ENCODE measurements at regions not wholly inside any gene's neighbourhood (a gene's known extent, or its start where the extent isn't known, plus 50 kb on each side); places are given as distances from the start of the nearest gene placed in this dataset.

DNA sequence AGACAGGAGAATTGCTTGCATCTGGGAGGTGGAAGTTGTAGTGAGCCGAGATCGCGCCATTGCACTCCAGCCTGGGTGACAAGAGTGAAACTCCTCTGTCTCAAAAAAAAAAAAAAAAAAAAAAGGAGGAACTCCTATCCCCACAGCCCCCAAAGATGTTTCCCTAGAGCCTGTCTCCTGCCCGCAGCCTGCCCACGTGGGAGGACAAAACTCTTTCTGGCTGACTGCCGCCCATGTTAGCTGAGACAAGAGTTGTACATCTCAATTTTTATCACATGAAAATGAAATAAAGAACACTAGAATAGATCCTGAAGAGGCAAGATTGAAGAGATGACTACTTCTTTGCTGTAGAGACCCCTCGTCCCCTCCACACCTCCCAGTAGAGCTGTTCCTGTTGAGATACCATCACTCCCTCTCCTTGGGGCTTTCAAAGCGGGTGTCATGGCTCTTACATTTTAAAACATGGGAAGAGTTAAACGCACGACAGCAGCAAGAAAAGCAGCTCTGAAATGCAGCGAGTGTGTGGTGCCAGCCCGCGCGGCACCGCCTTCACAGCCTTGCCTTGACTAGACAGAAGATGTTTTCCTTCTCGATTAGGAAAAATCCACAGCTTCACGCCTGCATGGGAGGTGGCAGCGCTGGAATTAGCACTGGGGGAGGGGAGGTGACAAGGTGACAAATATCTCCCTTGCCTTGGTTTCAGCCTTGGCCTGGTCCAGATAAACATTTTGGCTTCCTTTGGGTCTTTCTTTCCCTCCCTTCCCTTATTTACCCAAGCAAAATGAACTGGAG is 253.4 kb upstream of the CSF3R start:
- WGBS (ENCODE audit: insufficient coverage): 45% methylated on average over 18 of the region's 18 CpGs

DNA sequence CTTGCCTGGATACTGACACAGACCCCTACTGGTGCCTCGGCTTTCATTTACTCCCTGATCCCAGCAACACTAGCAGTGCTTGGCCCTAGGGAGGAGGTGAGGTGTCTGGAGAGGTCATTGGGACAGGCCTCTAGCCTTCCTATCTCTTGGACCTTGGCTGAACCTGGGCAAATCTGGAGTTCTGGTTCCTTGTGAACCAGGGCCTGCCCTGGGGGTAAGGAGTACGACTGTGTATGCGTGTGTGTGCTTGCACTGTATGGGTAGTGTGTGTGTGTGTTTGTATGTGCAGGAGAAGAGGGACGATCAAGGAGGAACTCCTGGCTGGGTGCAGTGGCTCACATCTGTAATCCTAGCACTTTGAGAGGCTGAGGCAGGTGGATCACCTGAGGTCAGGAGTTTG is 252.7 kb upstream of the CSF3R start:
- Histone ChIP-seq H3K9me3 (ENCODE audit: control insufficient read depth, insufficient read depth, low read length) (no peaks in the 10 kb centered on the region), H3K27ac (ENCODE audit: low read length) (no peak overlapping the region), H3K36me3 (ENCODE audit: control insufficient read depth, insufficient read depth, low read length) (no peaks in the 10 kb centered on the region), H3K4me1 (ENCODE audit: control insufficient read depth, insufficient read depth, low read length) (no peaks in the 10 kb centered on the region), H3K4me3 (ENCODE audit: low read length) (no peak overlapping the region), H3K27me3 (ENCODE audit: control insufficient read depth, insufficient read depth, low read length) (no peaks in the 10 kb centered on the region)
- no peak for DNase-seq
- ATAC-seq: no peak
- WGBS (ENCODE audit: insufficient coverage): 82% methylated on average over 4 of the region's 4 CpGs
- Mint-ChIP-seq H3K27ac (no peak overlapping the region), H3K4me3 (no peak overlapping the region), H3K4me1 (no peaks in the 10 kb centered on the region), H3K27me3 (ENCODE audit: low read depth in 2 of 2) (peaks cover 30 to 42% of the 10 kb centered on the region in 2 donors), H3K36me3 (no peaks in the 10 kb centered on the region), H3K9me3 (no peaks in the 10 kb centered on the region)
- intact Hi-C loops (cut with micrococcal nuclease): no loop called here
- TF ChIP-seq, protein P1, sequence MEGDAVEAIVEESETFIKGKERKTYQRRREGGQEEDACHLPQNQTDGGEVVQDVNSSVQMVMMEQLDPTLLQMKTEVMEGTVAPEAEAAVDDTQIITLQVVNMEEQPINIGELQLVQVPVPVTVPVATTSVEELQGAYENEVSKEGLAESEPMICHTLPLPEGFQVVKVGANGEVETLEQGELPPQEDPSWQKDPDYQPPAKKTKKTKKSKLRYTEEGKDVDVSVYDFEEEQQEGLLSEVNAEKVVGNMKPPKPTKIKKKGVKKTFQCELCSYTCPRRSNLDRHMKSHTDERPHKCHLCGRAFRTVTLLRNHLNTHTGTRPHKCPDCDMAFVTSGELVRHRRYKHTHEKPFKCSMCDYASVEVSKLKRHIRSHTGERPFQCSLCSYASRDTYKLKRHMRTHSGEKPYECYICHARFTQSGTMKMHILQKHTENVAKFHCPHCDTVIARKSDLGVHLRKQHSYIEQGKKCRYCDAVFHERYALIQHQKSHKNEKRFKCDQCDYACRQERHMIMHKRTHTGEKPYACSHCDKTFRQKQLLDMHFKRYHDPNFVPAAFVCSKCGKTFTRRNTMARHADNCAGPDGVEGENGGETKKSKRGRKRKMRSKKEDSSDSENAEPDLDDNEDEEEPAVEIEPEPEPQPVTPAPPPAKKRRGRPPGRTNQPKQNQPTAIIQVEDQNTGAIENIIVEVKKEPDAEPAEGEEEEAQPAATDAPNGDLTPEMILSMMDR (IDR thresholded peaks at IDR 0.05): no peak

More for the DNA sequence above, 253.4 kb upstream of the CSF3R start:
- Histone ChIP-seq H3K27me3 (ENCODE audit: control insufficient read depth, insufficient read depth, low read length) (no peaks in the 10 kb centered on the region), H3K27ac (ENCODE audit: low read length) (no peak overlapping the region), H3K9me3 (ENCODE audit: control insufficient read depth, insufficient read depth, low read length) (no peaks in the 10 kb centered on the region), H3K4me1 (ENCODE audit: control insufficient read depth, insufficient read depth, low read length) (no peaks in the 10 kb centered on the region), H3K36me3 (ENCODE audit: control insufficient read depth, insufficient read depth, low read length) (no peaks in the 10 kb centered on the region), H3K4me3 (ENCODE audit: low read length) (no peak overlapping the region)
- no peak overlapping the region for H3K4me3 Mint-ChIP-seq
- intact Hi-C loops (cut with micrococcal nuclease): no loop called here
- no peaks in the 10 kb centered on the region for H3K4me1 Mint-ChIP-seq
- H3K27me3 Mint-ChIP-seq (ENCODE audit: low read depth in 2 of 2): peaks cover 32 to 42% of the 10 kb centered on the region in 2 donors
- TF ChIP-seq, protein P1 (IDR thresholded peaks at IDR 0.05): no peak
- ATAC-seq: no peak
- no peaks in the 10 kb centered on the region for H3K36me3 Mint-ChIP-seq
- peaks cover 0 to 2% of the 10 kb centered on the region in 2 donors for H3K9me3 Mint-ChIP-seq
- H3K27ac Mint-ChIP-seq: no peak overlapping the region
- no peak for DNase-seq

DNA sequence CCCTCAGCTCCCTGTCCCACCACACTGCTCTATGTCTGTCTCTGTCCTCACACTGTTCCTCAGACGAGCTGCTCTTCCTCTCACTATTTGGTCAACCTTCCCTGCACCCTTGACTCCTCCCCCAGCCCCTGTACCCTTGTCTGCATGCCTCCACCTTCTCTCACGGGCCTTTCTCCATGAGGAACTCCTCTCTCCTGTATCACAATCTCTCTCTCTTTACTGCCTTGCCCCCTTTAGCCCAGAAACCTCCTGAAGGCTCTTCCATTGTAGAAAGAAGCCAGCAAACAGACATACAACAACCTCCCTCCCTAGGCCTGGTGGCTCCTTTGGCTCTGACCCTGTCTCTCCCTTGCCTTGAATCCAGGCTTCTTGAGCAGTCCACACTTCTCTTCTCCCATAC is 251.6 kb upstream of the CSF3R start:
- Histone ChIP-seq H3K4me3 (ENCODE audit: low read length) (no peak overlapping the region), H3K27me3 (ENCODE audit: control insufficient read depth, insufficient read depth, low read length) (no peaks in the 10 kb centered on the region), H3K9me3 (ENCODE audit: control insufficient read depth, insufficient read depth, low read length) (no peaks in the 10 kb centered on the region), H3K4me1 (ENCODE audit: control insufficient read depth, insufficient read depth, low read length) (no peaks in the 10 kb centered on the region), H3K27ac (ENCODE audit: low read length) (no peak overlapping the region), H3K36me3 (ENCODE audit: control insufficient read depth, insufficient read depth, low read length) (no peaks in the 10 kb centered on the region)
- 55% methylated on average over 2 of the region's 2 CpGs for WGBS (ENCODE audit: insufficient coverage)
- no peak overlapping the region for H3K27ac Mint-ChIP-seq
- H3K4me3 Mint-ChIP-seq: no peak overlapping the region
- H3K27me3 Mint-ChIP-seq (ENCODE audit: low read depth in 2 of 2): peaks cover 30 to 52% of the 10 kb centered on the region in 2 donors
- no peaks in the 10 kb centered on the region for H3K36me3 Mint-ChIP-seq
- no peaks in the 10 kb centered on the region for H3K4me1 Mint-ChIP-seq
- TF ChIP-seq, protein P1 (IDR thresholded peaks at IDR 0.05): no peak
- ATAC-seq: no peak
- intact Hi-C loops (cut with micrococcal nuclease): no loop called here
- DNase-seq: no peak
- H3K9me3 Mint-ChIP-seq: no peaks in the 10 kb centered on the region

DNA sequence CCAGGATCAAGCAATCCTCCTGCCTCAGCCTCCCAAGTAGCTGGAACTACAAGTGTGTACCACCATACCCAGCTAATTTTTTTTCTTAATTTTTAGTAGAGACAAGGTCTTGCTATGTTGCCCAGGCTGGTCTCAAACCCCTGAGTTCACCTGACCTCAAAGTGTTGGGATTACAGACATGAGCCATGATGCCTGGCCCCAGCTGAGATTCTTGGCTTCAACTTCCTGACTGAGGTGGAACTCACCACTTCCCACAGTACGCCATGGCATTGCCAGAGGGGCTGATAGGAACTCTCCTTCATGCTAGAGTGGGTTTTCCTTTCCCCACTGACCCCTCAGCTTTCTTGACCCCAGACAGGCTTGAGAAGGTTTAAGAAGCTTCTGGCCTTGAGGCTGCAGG is 251.0 kb upstream of the CSF3R start:
- intact Hi-C loops (cut with micrococcal nuclease): no loop called here
- ATAC-seq (no peak), DNase-seq (no peak)
- Mint-ChIP-seq H3K4me3 (no peak overlapping the region), H3K9me3 (no peaks in the 10 kb centered on the region), H3K27me3 (ENCODE audit: low read depth in 2 of 2) (peaks cover 33 to 55% of the 10 kb centered on the region in 2 donors), H3K36me3 (no peaks in the 10 kb centered on the region), H3K4me1 (no peaks in the 10 kb centered on the region), H3K27ac (no peak overlapping the region)
- no peak overlapping the region for H3K27ac ChIP-seq (ENCODE audit: low read length)
- H3K36me3 ChIP-seq (ENCODE audit: control insufficient read depth, insufficient read depth, low read length): no peaks in the 10 kb centered on the region
- H3K27me3 ChIP-seq (ENCODE audit: control insufficient read depth, insufficient read depth, low read length): no peaks in the 10 kb centered on the region
- WGBS (ENCODE audit: insufficient coverage): 0% methylated on average over 1 of the region's 1 CpG
- no peak overlapping the region for H3K4me3 ChIP-seq (ENCODE audit: low read length)
- H3K9me3 ChIP-seq (ENCODE audit: control insufficient read depth, insufficient read depth, low read length): no peaks in the 10 kb centered on the region
- H3K4me1 ChIP-seq (ENCODE audit: control insufficient read depth, insufficient read depth, low read length): no peaks in the 10 kb centered on the region
- TF ChIP-seq, protein P1 (IDR thresholded peaks at IDR 0.05): no peak

Data from natural killer cell (primary cell).